ENCODE measurements at regions not wholly inside any gene's neighbourhood (a gene's known extent, or its start where the extent isn't known, plus 50 kb on each side); places are given as distances from the start of the nearest gene placed in this dataset.
"Not testable (repeated sequence)": the region's sequence is repeated elsewhere in the genome, so short reads cannot be mapped to it uniquely, and the experiment has no call there.

DNA sequence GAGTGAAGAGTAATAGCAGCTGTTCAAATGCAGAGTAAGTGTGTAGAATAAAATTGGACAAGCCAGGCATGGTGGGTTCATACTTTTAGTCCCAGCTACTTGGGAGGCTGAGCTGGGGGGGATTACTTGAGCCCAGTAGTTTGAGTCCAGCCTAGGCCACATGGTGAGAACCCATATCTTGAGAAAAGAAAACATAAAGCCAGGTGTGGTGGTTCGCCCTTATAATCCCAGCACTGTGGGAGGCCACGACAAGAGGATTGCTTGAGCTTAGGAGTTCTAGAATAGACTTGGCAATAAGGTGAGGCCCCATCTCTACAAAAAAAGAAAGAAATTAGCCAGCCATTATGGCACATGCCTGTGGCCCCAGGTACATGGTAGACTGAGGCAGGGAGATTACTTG, 1241.1 kb downstream of the UQCRFS1 start:
- no peak overlapping the region for H3K4me3 ChIP-seq (replicated peaks in 1 of 2; ENCODE audit: low read depth in 2 of 2, low read length in 2 of 2)
- no peak for DNase-seq (ENCODE audit: low read depth in 2 of 2)
- TF ChIP-seq, protein P1, sequence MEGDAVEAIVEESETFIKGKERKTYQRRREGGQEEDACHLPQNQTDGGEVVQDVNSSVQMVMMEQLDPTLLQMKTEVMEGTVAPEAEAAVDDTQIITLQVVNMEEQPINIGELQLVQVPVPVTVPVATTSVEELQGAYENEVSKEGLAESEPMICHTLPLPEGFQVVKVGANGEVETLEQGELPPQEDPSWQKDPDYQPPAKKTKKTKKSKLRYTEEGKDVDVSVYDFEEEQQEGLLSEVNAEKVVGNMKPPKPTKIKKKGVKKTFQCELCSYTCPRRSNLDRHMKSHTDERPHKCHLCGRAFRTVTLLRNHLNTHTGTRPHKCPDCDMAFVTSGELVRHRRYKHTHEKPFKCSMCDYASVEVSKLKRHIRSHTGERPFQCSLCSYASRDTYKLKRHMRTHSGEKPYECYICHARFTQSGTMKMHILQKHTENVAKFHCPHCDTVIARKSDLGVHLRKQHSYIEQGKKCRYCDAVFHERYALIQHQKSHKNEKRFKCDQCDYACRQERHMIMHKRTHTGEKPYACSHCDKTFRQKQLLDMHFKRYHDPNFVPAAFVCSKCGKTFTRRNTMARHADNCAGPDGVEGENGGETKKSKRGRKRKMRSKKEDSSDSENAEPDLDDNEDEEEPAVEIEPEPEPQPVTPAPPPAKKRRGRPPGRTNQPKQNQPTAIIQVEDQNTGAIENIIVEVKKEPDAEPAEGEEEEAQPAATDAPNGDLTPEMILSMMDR (IDR thresholded peaks at IDR 0.05; ENCODE audit: low read depth, low read length): no peak

DNA sequence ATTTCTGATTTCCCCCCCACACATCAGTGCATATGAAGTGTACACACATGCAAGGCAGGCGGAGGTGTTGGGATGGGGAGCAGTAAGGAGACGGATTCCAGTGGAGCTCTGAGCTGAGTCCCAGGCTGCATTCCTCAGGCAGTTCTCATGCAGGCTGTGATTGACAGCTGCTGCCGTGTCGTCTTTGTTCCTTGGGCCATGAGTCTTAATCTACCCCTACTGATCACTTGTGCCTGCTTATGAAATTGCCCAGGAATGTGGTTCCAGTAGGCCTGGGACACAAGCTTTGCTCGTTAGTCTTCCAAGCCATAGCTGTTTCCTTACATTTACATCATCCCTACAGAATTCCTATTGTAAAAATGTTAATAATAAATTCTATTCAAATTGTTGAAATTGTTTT, 1241.9 kb downstream of the UQCRFS1 start:
- H3K4me3 ChIP-seq (replicated peaks in 1 of 2; ENCODE audit: low read depth in 2 of 2, low read length in 2 of 2): no peak overlapping the region
- TF ChIP-seq, protein P1 (IDR thresholded peaks at IDR 0.05; ENCODE audit: low read depth, low read length): no peak
- peak in 1 of 2 donors; percentile 7 for DNase-seq (ENCODE audit: low read depth in 2 of 2)

DNA sequence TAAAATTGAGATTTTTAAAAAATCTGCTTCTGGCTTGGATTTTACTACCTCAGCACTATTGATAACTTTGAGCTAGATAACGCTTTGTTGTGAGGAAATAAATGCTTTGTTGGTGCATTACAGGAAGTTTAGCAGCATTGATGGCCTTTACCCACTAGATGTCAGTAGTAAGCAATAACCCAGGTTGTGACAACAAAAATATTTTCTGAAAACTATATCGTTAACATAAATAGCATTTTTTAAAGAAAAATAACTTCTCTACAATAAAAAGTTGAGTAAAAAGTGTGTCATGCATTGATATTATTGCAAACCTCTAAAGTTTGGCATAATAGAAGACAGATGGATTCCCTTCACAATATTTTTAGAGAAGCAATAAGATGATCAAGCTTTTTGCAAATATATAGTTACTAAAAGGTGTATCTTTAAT, 1246.5 kb downstream of the UQCRFS1 start:
- TF ChIP-seq, protein P1 (IDR thresholded peaks at IDR 0.05; ENCODE audit: low read depth, low read length): peak; percentile 75
- no peak overlapping the region for H3K4me3 ChIP-seq (replicated peaks in 1 of 2; ENCODE audit: low read depth in 2 of 2, low read length in 2 of 2)
- peak; percentile 26 to 49 for DNase-seq (ENCODE audit: low read depth in 2 of 2)

DNA sequence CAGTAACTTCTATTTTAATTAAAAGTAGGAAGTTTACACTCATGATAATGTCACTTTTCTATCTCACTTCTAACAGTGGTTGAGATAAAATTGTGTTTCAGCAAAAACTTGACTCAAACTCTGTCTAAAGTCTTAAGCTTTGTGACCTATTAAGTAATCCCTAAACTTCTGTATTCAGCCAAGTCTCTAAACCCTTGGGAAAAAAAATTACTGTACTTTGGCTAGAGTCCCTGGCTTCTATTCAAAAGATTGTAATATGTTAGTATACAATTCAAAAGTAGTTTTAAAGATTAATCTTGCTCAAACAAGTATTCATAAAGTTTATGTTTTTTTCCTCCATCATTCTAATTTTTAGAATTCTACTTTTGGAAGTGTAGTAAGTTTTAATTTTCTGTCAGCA, 1248.8 kb downstream of the UQCRFS1 start:
- no peak overlapping the region for H3K4me3 ChIP-seq (replicated peaks in 1 of 2; ENCODE audit: low read depth in 2 of 2, low read length in 2 of 2)
- TF ChIP-seq, protein P1 (IDR thresholded peaks at IDR 0.05; ENCODE audit: low read depth, low read length): no peak
- DNase-seq (ENCODE audit: low read depth in 2 of 2): peak; percentile 34 to 55

DNA sequence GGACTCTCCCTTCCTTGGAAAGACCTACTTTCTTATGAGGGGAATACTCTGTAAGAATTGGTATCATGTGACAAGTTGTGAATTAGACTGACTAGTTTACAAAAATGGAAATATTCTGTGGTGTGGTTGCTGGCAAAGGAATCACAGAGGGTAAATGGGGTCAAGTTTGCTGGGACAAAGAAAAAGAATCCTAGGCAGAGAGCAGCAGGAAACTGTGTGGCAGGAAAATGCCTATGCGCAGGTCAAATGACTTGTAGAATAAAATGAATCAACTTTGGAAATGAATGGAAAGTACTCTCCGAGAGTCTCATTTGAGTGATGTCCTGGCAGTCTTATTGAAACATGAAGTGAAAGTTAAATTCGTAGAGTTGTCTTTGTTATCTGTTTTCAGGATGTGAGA, 1250.7 kb downstream of the UQCRFS1 start:
- peak; percentile 5 to 15 for DNase-seq (ENCODE audit: low read depth in 2 of 2)
- TF ChIP-seq, protein P1 (IDR thresholded peaks at IDR 0.05; ENCODE audit: low read depth, low read length): no peak
- no peak overlapping the region for H3K4me3 ChIP-seq (replicated peaks in 1 of 2; ENCODE audit: low read depth in 2 of 2, low read length in 2 of 2)

DNA sequence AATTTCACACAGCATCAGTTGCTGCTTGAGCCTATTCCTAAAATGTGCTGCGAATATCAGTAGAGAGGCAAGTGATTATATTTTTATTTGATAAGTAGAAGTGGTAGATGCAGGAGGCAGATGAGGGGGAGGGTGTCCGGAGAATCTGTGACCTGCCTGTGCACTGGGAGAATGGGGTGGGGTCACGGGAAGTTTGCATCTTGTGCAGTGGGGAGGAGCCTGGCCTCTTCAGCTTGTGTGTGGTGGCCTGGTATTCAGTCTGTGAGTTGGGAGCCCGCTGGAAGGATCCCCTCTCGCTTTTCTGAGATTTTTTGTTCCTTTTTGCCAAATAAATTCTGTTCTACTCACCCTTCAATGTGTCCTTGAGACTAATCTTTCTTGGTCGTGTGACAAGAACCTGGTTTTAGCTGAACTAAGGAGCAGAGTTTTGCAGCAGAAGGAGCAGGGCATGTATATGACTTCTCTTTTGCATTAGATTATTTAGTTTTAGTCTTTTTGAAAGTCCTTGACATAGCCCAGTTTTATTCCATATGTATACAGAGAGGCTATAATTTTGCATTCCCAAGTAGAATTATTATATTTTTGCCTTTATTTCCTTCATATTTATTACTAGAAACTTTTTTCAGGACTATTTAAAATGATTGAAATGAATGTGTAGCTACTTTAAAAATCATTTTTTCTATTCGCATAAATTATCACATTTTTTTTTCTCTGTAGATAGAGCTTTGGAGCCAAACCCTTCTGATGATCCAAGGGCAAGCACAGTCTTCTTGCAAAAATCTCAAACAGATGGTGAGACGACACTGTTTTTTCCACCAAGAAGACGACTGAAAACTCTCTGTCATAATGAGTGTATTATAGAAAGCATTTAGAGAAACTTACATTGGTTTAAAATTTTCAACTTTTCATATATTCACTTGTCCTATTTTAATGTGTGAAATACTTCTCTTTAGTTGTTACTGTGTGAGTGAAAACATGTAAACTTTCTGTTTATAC, 1257.2 kb downstream of the UQCRFS1 start:
- TF ChIP-seq, protein P1 (IDR thresholded peaks at IDR 0.05; ENCODE audit: low read depth, low read length): no peak
- no peak overlapping the region for H3K4me3 ChIP-seq (replicated peaks in 1 of 2; ENCODE audit: low read depth in 2 of 2, low read length in 2 of 2)
- no peak for DNase-seq (ENCODE audit: low read depth in 2 of 2)

DNA sequence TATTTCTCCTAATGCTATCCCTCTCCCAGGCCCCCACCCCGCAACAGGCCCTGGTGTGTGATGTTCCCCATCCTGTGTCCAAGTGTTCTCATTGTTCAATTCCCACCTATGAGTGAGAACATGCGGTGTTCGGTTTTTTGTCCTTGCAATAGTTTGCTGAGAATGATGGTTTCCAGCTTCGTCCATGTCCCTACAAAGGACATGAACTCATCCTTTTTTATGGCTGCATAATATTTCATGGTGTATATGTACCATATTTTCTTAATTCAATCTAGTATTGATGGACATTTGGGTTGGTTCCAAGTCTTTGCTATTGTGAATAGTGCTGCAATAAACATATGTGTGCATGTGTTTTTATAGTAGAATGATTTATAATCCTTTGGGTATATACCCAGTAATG, 1270.3 kb downstream of the UQCRFS1 start:
- not testable (repeated sequence) for H3K4me3 ChIP-seq (replicated peaks in 1 of 2; ENCODE audit: low read depth in 2 of 2, low read length in 2 of 2); DNase-seq (ENCODE audit: low read depth in 2 of 2)

Data from cardiac fibroblast (primary cell).